Glutamatergic neuron (in vitro differentiated cells): ENCODE measurements at regions not wholly inside any gene's neighbourhood (a gene's known extent, or its start where the extent isn't known, plus 50 kb on each side); places are given as distances from the start of the nearest gene placed in this dataset.
"Not testable (repeated sequence)": the region's sequence is repeated elsewhere in the genome, so short reads cannot be mapped to it uniquely, and the experiment has no call there.

Source experiments
- DNase-seq: peaks from one replicate; pipeline ENCODE4 v3.0.0; 2022
- H3K27ac Mint-ChIP-seq: one replicate; pipeline ENCODE4 v1.8.0; 2020; ENCODE audit warnings: mild to moderate bottlenecking, mixed read lengths, inconsistent platforms; ENCODE audit not compliant: unreplicated experiment
- H3K27me3 Mint-ChIP-seq: one replicate; pipeline ENCODE4 v1.8.0; 2020; ENCODE audit warnings: mild to moderate bottlenecking, moderate library complexity, mixed read lengths, inconsistent platforms; ENCODE audit not compliant: unreplicated experiment
- H3K36me3 Mint-ChIP-seq: one replicate; pipeline ENCODE4 v1.8.0; 2020; ENCODE audit warnings: mild to moderate bottlenecking, mixed read lengths, inconsistent platforms; ENCODE audit not compliant: unreplicated experiment
- H3K4me1 Mint-ChIP-seq: one replicate; pipeline ENCODE4 v1.8.0; 2020; ENCODE audit warnings: mild to moderate bottlenecking, low read depth, mixed read lengths, inconsistent platforms; ENCODE audit not compliant: unreplicated experiment
- H3K4me3 Mint-ChIP-seq: one replicate; pipeline ENCODE4 v1.8.0; 2020; ENCODE audit warnings: mild to moderate bottlenecking, mixed read lengths, inconsistent platforms; ENCODE audit not compliant: unreplicated experiment
- H3K9me3 Mint-ChIP-seq: one replicate; pipeline ENCODE4 v1.8.0; 2020; ENCODE audit warnings: mild to moderate bottlenecking, moderate library complexity, mixed read lengths, inconsistent platforms; ENCODE audit not compliant: unreplicated experiment
- CTCF ChIP-seq: fragments of 200-600 bp; sonication (generic); IDR thresholded peaks from one replicate; pipeline ENCODE4 v1.5.0; 2021; ENCODE audit not compliant: partially characterized antibody, unreplicated experiment

DNA sequence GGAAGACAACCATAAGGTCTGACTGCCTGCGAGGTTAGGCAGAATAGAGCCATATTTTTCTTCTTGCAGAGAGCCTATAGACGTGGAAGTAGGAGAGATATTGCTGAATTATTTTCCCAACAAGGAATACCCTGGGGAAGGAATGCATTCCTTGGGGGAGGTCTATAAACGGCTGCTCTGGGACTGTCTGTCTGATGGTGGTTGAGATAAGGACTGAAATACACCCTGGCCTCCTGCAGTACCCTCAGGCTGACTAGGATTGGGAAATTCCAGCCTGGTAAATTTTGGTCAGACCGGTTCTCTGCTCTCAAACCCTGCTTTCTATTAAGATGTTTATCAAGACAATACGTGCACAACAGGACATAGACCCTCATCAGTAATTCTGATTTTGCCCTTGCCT, 617.5 kb upstream of the GRIN3A start:
- no peak for TF ChIP-seq CTCF
- Mint-ChIP-seq H3K4me1 (no peaks in the 10 kb centered on the region), H3K36me3 (peaks cover 6% of the 10 kb centered on the region), H3K9me3 (peaks cover 3% of the 10 kb centered on the region), H3K27ac (no peak overlapping the region), H3K27me3 (no peaks in the 10 kb centered on the region), H3K4me3 (no peak overlapping the region)
- no peak for DNase-seq

GRCh38 chr9:102354041-102354440, 615.6 kb upstream of the GRIN3A start:
- Mint-ChIP-seq H3K4me1 (no peaks in the 10 kb centered on the region), H3K27me3 (no peaks in the 10 kb centered on the region), H3K27ac (no peak overlapping the region), H3K36me3 (peaks cover 6% of the 10 kb centered on the region), H3K4me3 (no peak overlapping the region), H3K9me3 (peaks cover 3% of the 10 kb centered on the region)
- no peak for DNase-seq
- TF ChIP-seq CTCF = no peak

DNA sequence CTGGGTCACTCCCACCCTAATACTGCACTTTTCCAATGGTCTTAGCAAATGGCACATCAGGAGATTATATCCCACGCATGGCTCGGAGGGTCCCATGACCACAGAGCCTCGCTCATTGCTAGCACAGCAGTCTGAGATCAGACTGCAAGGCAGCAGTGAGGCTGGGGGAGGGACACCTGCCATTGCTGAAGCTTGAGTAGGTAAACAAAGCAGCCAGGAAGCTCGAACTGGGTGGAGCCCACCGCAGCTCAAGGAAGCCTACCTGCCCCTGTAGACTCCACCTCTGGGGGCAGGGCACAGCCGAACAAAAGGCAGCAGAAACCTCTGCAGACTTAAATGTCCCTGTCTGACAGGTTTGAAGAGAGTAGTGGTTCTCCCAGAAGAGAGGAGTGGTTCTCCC, 599.0 kb upstream of the GRIN3A start:
- DNase-seq, H3K4me3 Mint-ChIP-seq, H3K27me3 Mint-ChIP-seq, H3K4me1 Mint-ChIP-seq, H3K36me3 Mint-ChIP-seq, H3K27ac Mint-ChIP-seq, H3K9me3 Mint-ChIP-seq: not testable (repeated sequence)

DNA sequence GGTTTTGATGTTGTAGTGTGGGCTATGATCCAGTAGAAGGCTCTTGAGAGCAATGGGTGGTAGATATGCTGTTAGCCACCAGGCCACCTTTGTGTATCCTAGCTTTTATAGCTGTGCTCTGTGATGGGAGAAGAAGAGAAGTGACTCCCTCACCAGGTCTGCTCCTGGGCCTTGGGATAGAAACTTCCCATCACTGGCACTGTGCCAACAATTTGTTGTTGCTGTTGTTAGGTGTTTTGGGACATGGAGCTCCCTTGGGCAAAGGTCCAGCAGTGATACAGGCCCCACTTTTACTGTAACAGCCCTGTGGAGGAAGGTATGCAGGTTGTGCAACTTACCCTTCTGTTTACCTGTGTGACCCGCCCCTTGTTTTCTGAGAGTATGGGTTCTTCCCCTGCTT, 570.9 kb upstream of the GRIN3A start:
- H3K9me3 Mint-ChIP-seq = peaks cover 4% of the 10 kb centered on the region
- H3K27ac Mint-ChIP-seq = no peak overlapping the region
- DNase-seq = no peak
- H3K4me3 Mint-ChIP-seq = no peak overlapping the region
- TF ChIP-seq CTCF = no peak
- no peaks in the 10 kb centered on the region for H3K27me3 Mint-ChIP-seq
- peaks cover 6% of the 10 kb centered on the region for H3K36me3 Mint-ChIP-seq
- H3K4me1 Mint-ChIP-seq = peaks cover 4% of the 10 kb centered on the region

- DNase-seq = no peak
- Mint-ChIP-seq H3K27ac (no peak overlapping the region), H3K27me3 (no peaks in the 10 kb centered on the region), H3K4me3 (no peak overlapping the region), H3K4me1 (no peaks in the 10 kb centered on the region), H3K9me3 (no peaks in the 10 kb centered on the region), H3K36me3 (no peaks in the 10 kb centered on the region)
- TF ChIP-seq CTCF = no peak
Observed at GRCh38 chr9:102295188-102295587, 556.7 kb upstream of the GRIN3A start.

- no peaks in the 10 kb centered on the region for H3K36me3 Mint-ChIP-seq
- H3K27me3 Mint-ChIP-seq = no peaks in the 10 kb centered on the region
- no peak overlapping the region for H3K27ac Mint-ChIP-seq
- no peaks in the 10 kb centered on the region for H3K9me3 Mint-ChIP-seq
- no peak for TF ChIP-seq CTCF
- H3K4me1 Mint-ChIP-seq = peaks cover 3% of the 10 kb centered on the region
- no peak overlapping the region for H3K4me3 Mint-ChIP-seq
- DNase-seq = no peak
Observed at GRCh38 chr9:102273952-102274351, 535.5 kb upstream of the GRIN3A start.
